Ishikawa (cell line): ENCODE measurements at regions not wholly inside any gene's neighbourhood (a gene's known extent, or its start where the extent isn't known, plus 50 kb on each side); places are given as distances from the start of the nearest gene placed in this dataset.

Experiments
- CEBPB ChIP-seq: IDR thresholded peaks from 2 replicates; pipeline ENCODE4 v1.6.1; 2012
- CREB1 ChIP-seq: IDR thresholded peaks from 2 replicates; pipeline ENCODE4 v1.6.1; 2012; ENCODE audit warnings: low read depth
- EGR1 ChIP-seq: IDR thresholded peaks from 2 replicates; pipeline ENCODE4 v1.6.1; 2012
- EP300 ChIP-seq: IDR thresholded peaks from 2 replicates; pipeline ENCODE4 v1.6.1; 2012; ENCODE audit warnings: borderline replicate concordance
- MAX ChIP-seq: IDR thresholded peaks from 2 replicates; pipeline ENCODE4 v1.6.1; 2012
- RAD21 ChIP-seq: IDR thresholded peaks from 2 replicates; pipeline ENCODE4 v1.6.1; 2012; ENCODE audit warnings: low read depth
- REST ChIP-seq: IDR thresholded peaks from 2 replicates; pipeline ENCODE4 v1.6.1; 2012; ENCODE audit warnings: low read depth, mild to moderate bottlenecking
- TAF1 ChIP-seq: IDR thresholded peaks from 2 replicates; pipeline ENCODE4 v1.6.1; 2012; ENCODE audit warnings: low read depth, mild to moderate bottlenecking
- TCF12 ChIP-seq: IDR thresholded peaks from 2 replicates; pipeline ENCODE4 v1.6.1; 2012; ENCODE audit warnings: low read depth
- USF1 ChIP-seq: IDR thresholded peaks from 2 replicates; pipeline ENCODE4 v1.6.1; 2012
- YY1 ChIP-seq: IDR thresholded peaks from 2 replicates; pipeline ENCODE4 v1.6.1; 2012; ENCODE audit warnings: low read depth

GRCh38 chr1:34621916-34622315, 132.9 kb upstream of the GJB5 start:
- TF ChIP-seq CEBPB (no peak), MAX (no peak), REST (no peak), EGR1 (no peak), USF1 (no peak), TAF1 (no peak), EP300 (no peak), RAD21 (no peak), CREB1 (no peak), TCF12 (no peak), YY1 (no peak)
